ENCODE measurements at regions not wholly inside any gene's neighbourhood (a gene's known extent, or its start where the extent isn't known, plus 50 kb on each side); places are given as distances from the start of the nearest gene placed in this dataset.

GRCh38 chr9:13731637-13732036, 452.1 kb upstream of the MPDZ start:
- no peak overlapping the region for H3K4me3 ChIP-seq

GRCh38 chr9:13729955-13730354, 450.5 kb upstream of the MPDZ start:
- DNase-seq = no peak
- TF ChIP-seq CTCF (IDR thresholded peaks at IDR 0.05) (no peak), POLR2A (IDR thresholded peaks at IDR 0.05) (no peak)

More at GRCh38 chr9:13731637-13732036, 452.1 kb upstream of the MPDZ start:
- H3K27me3 ChIP-seq = no peaks in the 10 kb centered on the region
- no peaks in the 10 kb centered on the region for H3K9me3 ChIP-seq
- H3K27ac ChIP-seq = no peak overlapping the region
- H3K4me1 ChIP-seq = no peaks in the 10 kb centered on the region
- TF ChIP-seq CTCF (IDR thresholded peaks at IDR 0.05) (no peak), POLR2A (IDR thresholded peaks at IDR 0.05) (no peak)
- no peaks in the 10 kb centered on the region for H3K36me3 ChIP-seq
- no peak for DNase-seq

GRCh38 chr9:13728917-13729811, 449.7 kb upstream of the MPDZ start:
- no peaks in the 10 kb centered on the region for H3K4me1 ChIP-seq
- no peak overlapping the region for H3K27ac ChIP-seq
- H3K36me3 ChIP-seq = no peaks in the 10 kb centered on the region
- no peaks in the 10 kb centered on the region for H3K27me3 ChIP-seq
- no peak for DNase-seq
- TF ChIP-seq CTCF (IDR thresholded peaks at IDR 0.05) (no peak), POLR2A (IDR thresholded peaks at IDR 0.05) (no peak)
- no peak overlapping the region for H3K4me3 ChIP-seq
- no peaks in the 10 kb centered on the region for H3K9me3 ChIP-seq

More at GRCh38 chr9:13729955-13730354, 450.5 kb upstream of the MPDZ start:
- Histone ChIP-seq H3K27me3 (no peaks in the 10 kb centered on the region), H3K27ac (no peak overlapping the region), H3K9me3 (no peaks in the 10 kb centered on the region), H3K4me1 (no peaks in the 10 kb centered on the region), H3K4me3 (no peak overlapping the region), H3K36me3 (no peaks in the 10 kb centered on the region)

GRCh38 chr9:13728131-13728530, 448.6 kb upstream of the MPDZ start:
- no peak overlapping the region for H3K27ac ChIP-seq

GRCh38 chr9:13726746-13727145, 447.3 kb upstream of the MPDZ start:
- H3K4me3 ChIP-seq = no peak overlapping the region
- TF ChIP-seq POLR2A (IDR thresholded peaks at IDR 0.05) = no peak
- TF ChIP-seq CTCF (IDR thresholded peaks at IDR 0.05) = no peak
- H3K9me3 ChIP-seq = no peaks in the 10 kb centered on the region
- H3K27ac ChIP-seq = no peak overlapping the region
- H3K27me3 ChIP-seq = no peaks in the 10 kb centered on the region
- DNase-seq = no peak
- no peaks in the 10 kb centered on the region for H3K36me3 ChIP-seq
- H3K4me1 ChIP-seq = no peaks in the 10 kb centered on the region

More at GRCh38 chr9:13728131-13728530, 448.6 kb upstream of the MPDZ start:
- Histone ChIP-seq H3K4me1 (no peaks in the 10 kb centered on the region), H3K9me3 (no peaks in the 10 kb centered on the region), H3K27me3 (no peaks in the 10 kb centered on the region), H3K4me3 (no peak overlapping the region), H3K36me3 (no peaks in the 10 kb centered on the region)
- TF ChIP-seq CTCF (IDR thresholded peaks at IDR 0.05) (no peak), POLR2A (IDR thresholded peaks at IDR 0.05) (no peak)
- no peak for DNase-seq

Data from Peyer's patch (tissue), 4 donors.